DMS 273 (cell line): ENCODE measurements at regions not wholly inside any gene's neighbourhood (a gene's known extent, or its start where the extent isn't known, plus 50 kb on each side); places are given as distances from the start of the nearest gene placed in this dataset.
A peak's percentile ranks its signal among the peaks of the same experiment; 100 is the strongest.

ENCODE experiments used
- DNase-seq: peaks from one replicate; lab custom pipeline; 2025; ENCODE audit not compliant: unreplicated experiment; lab: John Stamatoyannopoulos, UW

- DNase-seq: peak; percentile 8
Observed at GRCh38 chr6:88359530-88360202, 193.5 kb upstream of the CNR1 start.

- DNase-seq: no peak
Observed at GRCh38 chr6:88358846-88359245, 192.7 kb upstream of the CNR1 start.

- no peak for DNase-seq
Observed at GRCh38 chr6:88349511-88349910, 183.4 kb upstream of the CNR1 start.

- DNase-seq: no peak
Observed at GRCh38 chr6:88342336-88342735, 176.2 kb upstream of the CNR1 start.

- no peak for DNase-seq
Observed at GRCh38 chr6:88339761-88340160, 173.6 kb upstream of the CNR1 start.

GRCh38 chr6:88321306-88321705 is 155.2 kb upstream of the CNR1 start:
- no peak for DNase-seq

GRCh38 chr6:88311561-88311960 is 145.4 kb upstream of the CNR1 start:
- no peak for DNase-seq

- DNase-seq: no peak
Observed at GRCh38 chr6:88304520-88304919, 138.4 kb upstream of the CNR1 start.

- no peak for DNase-seq
Observed at GRCh38 chr6:88302769-88303225, 136.7 kb upstream of the CNR1 start.

- DNase-seq: no peak
Observed at GRCh38 chr6:88301888-88302768, 136.0 kb upstream of the CNR1 start.

GRCh38 chr6:88301256-88301655 is 135.1 kb upstream of the CNR1 start:
- no peak for DNase-seq

- DNase-seq: peak; percentile 42
Observed at GRCh38 chr6:88298066-88298845, 132.1 kb upstream of the CNR1 start.

GRCh38 chr6:88296694-88297093 is 130.5 kb upstream of the CNR1 start:
- no peak for DNase-seq

GRCh38 chr6:88295663-88296062 is 129.5 kb upstream of the CNR1 start:
- DNase-seq: no peak

GRCh38 chr6:88294702-88295101 is 128.6 kb upstream of the CNR1 start:
- no peak for DNase-seq

- no peak for DNase-seq
Observed at GRCh38 chr6:88290411-88290810, 124.3 kb upstream of the CNR1 start.

- no peak for DNase-seq
Observed at GRCh38 chr6:88287696-88288095, 121.5 kb upstream of the CNR1 start.

GRCh38 chr6:88276331-88276730 is 110.2 kb upstream of the CNR1 start:
- DNase-seq: no peak

GRCh38 chr6:88268508-88268907 is 102.4 kb upstream of the CNR1 start:
- no peak for DNase-seq

- DNase-seq: peak; percentile 54
Observed at GRCh38 chr6:88266126-88266525, 100.0 kb upstream of the CNR1 start.

GRCh38 chr6:88263591-88263990 is 97.4 kb upstream of the CNR1 start:
- peak; percentile 18 for DNase-seq

- DNase-seq: no peak
Observed at GRCh38 chr6:88262332-88262731, 96.2 kb upstream of the CNR1 start.
